Endothelial cell of umbilical vein (primary cell): ENCODE measurements at regions not wholly inside any gene's neighbourhood (a gene's known extent, or its start where the extent isn't known, plus 50 kb on each side); places are given as distances from the start of the nearest gene placed in this dataset.

ENCODE experiments used
- BruUV-seq: library from RNA; stranded (reverse); fragments of 400-500 nt; replicated peaks from 2 replicates; lab custom pipeline; 2021; lab: Mats Ljungman, UMichigan
- CTCF ChIA-PET: fragments of 300-600, 350-600 bp; sonication (Branson Sonifier 250); formaldehyde crosslinking; loops from one replicate; lab custom pipeline; 2021; ENCODE audit warnings: antibody characterized with exemption, inconsistent platforms; lab: Charles Lee
- POLR2A ChIA-PET: fragments of 300-600, 350-600 bp; sonication (Branson Sonifier 250); formaldehyde crosslinking; loops from one replicate; lab custom pipeline; 2021; ENCODE audit warnings: antibody characterized with exemption, inconsistent platforms; lab: Charles Lee
- DNase-seq: peaks from one replicate; pipeline ENCODE4 v3.0.0-alpha.2; 2011; ENCODE audit warnings: low read depth, low spot score
- FAIRE-seq: peaks from 2 replicates; lab custom pipeline; 2011; peaks lifted over from hg19 to GRCh38; lab: Jason Lieb, UNC
- H2AFZ ChIP-seq: 2 replicates; pipeline ENCODE4 v1.6.0; 2012; ENCODE audit warnings: low read depth, low read length, control low read depth, inconsistent platforms
- H3K27ac ChIP-seq: 2 replicates; pipeline ENCODE4 v1.5.1; 2011; ENCODE audit warnings: low read depth, mild to moderate bottlenecking, control low read depth, low read length, moderate library complexity; ENCODE audit not compliant: insufficient read depth
- H3K27me3 ChIP-seq, 2 experiments: 2 replicates each; pipeline versions ENCODE4 v1.6.0 to v1.6.1; 2011; ENCODE audit warnings: low read length in 2 of 2, mixed read lengths in 1 of 2; ENCODE audit not compliant: control insufficient read depth in 2 of 2, insufficient read depth in 2 of 2
- H3K36me3 ChIP-seq, 2 experiments: 2 replicates in 1 of 2; 3 replicates in 1 of 2; pipeline ENCODE4 v1.5.1; 2011; ENCODE audit warnings: low read length in 2 of 2, mild to moderate bottlenecking in 1 of 2, moderate library complexity in 1 of 2; ENCODE audit not compliant: control insufficient read depth in 2 of 2, insufficient read depth in 2 of 2; ENCODE audit errors: extremely low read depth in 1 of 2
- H3K4me1 ChIP-seq: 3 replicates; pipeline ENCODE4 v1.5.1; 2011; ENCODE audit warnings: mild to moderate bottlenecking, low read length; ENCODE audit not compliant: control insufficient read depth, insufficient read depth; ENCODE audit errors: extremely low read depth
- H3K4me2 ChIP-seq: 2 replicates; pipeline ENCODE4 v1.6.1; 2011; ENCODE audit warnings: low read length, control low read depth, mixed read lengths; ENCODE audit not compliant: insufficient read depth
- H3K4me3 ChIP-seq, 3 experiments: fragments of 200-600 bp in 1 of 3; sonication (generic), shearing (Covaris generic) in 1 of 3; replicated peaks in 1 of 3; 2 replicates each; pipeline ENCODE4 v1.5.1; 2011 to 2016; ENCODE audit warnings: control low read depth in 3 of 3, low read length in 3 of 3, mild to moderate bottlenecking in 2 of 3, inconsistent platforms in 1 of 3, low read depth in 1 of 3, moderate library complexity in 1 of 3; ENCODE audit not compliant: insufficient read depth in 1 of 3
- H3K79me2 ChIP-seq: 2 replicates; pipeline ENCODE4 v1.6.0; 2012; ENCODE audit warnings: low read length, inconsistent platforms; ENCODE audit not compliant: control insufficient read depth, insufficient read depth
- H3K9ac ChIP-seq: replicated peaks from 2 replicates; pipeline ENCODE3; 2011; ENCODE audit warnings: low read length, control low read depth; ENCODE audit not compliant: insufficient read depth; ENCODE audit errors: extremely low read depth
- H3K9me1 ChIP-seq: replicated peaks from 3 replicates; pipeline ENCODE4 v1.6.0; 2011; ENCODE audit warnings: mild to moderate bottlenecking, low read length; ENCODE audit not compliant: control insufficient read depth, insufficient read depth; ENCODE audit errors: extremely low read depth
- H3K9me3 ChIP-seq: replicated peaks from 2 replicates; pipeline ENCODE4 v1.5.1; 2012; ENCODE audit warnings: low read length, inconsistent platforms; ENCODE audit not compliant: control insufficient read depth, insufficient read depth
- H4K20me1 ChIP-seq: replicated peaks from 2 replicates; pipeline ENCODE3; 2011; ENCODE audit warnings: mild to moderate bottlenecking, low read length; ENCODE audit not compliant: control insufficient read depth, insufficient read depth; ENCODE audit errors: extremely low read depth
- EZH2 ChIP-seq: IDR thresholded peaks from 2 replicates; pipeline ENCODE4 v1.6.1; 2012; ENCODE audit warnings: borderline replicate concordance, low read depth, mild to moderate bottlenecking, moderate library complexity, low read length, inconsistent platforms; ENCODE audit not compliant: severe bottlenecking
- FOS ChIP-seq: IDR thresholded peaks from 2 replicates; pipeline ENCODE4 v1.6.1; 2011; ENCODE audit warnings: mild to moderate bottlenecking, low read length, moderate library complexity, borderline replicate concordance; ENCODE audit not compliant: insufficient read depth
- GATA2 ChIP-seq: IDR thresholded peaks from 2 replicates; pipeline ENCODE4 v1.7.0; 2011; ENCODE audit warnings: low read depth, mild to moderate bottlenecking, moderate library complexity, mixed read lengths, low read length; ENCODE audit not compliant: insufficient read length, insufficient read depth
- JUN ChIP-seq: IDR thresholded peaks from 2 replicates; pipeline ENCODE4 v1.6.1; 2011; ENCODE audit warnings: borderline replicate concordance, low read depth; ENCODE audit not compliant: insufficient read length, insufficient read depth
- MYC ChIP-seq: IDR thresholded peaks from one replicate; pipeline ENCODE4 v1.6.1; 2011; ENCODE audit warnings: mild to moderate bottlenecking, low read depth, low read length
- POLR2A ChIP-seq: IDR thresholded peaks from 2 replicates; pipeline ENCODE4 v1.6.1; 2012; ENCODE audit warnings: low read depth, mild to moderate bottlenecking, control low read depth, low read length
- POLR2AphosphoS5 ChIP-seq: IDR thresholded peaks from 2 replicates; pipeline ENCODE4 v1.6.1; 2012; ENCODE audit warnings: low read depth, mild to moderate bottlenecking, control low read depth, low read length, moderate library complexity; ENCODE audit not compliant: insufficient read depth
- dilution Hi-C: fragments of 300-500 bp; cut with MboI; formaldehyde crosslinking; loops from one replicate; pipeline ENCODE4 v1.15.0; 2019; ENCODE audit warnings: low sequenced_read_pairs; ENCODE audit not compliant: extremely low pct_ligation_motif_present
- intact Hi-C: fragments of 100-400 bp; cut with micrococcal nuclease; formaldehyde crosslinking; loops from one replicate; pipeline ENCODE4 v1.10.0; 2022
- TF ChIP-seq, protein P1 (sequence below): IDR thresholded peaks from 2 replicates; pipeline ENCODE4 v1.6.1; 2011; ENCODE audit not compliant: insufficient read depth, insufficient read length
- TF ChIP-seq, protein P2 (sequence below), 2 donors: IDR thresholded peaks; 1 replicate in 1 of 2; 2 replicates in 1 of 2; pipeline ENCODE4 v1.5.1; 2011; ENCODE audit warnings: low read length in 2 of 2, mild to moderate bottlenecking in 2 of 2, moderate library complexity in 2 of 2, control low read depth in 1 of 2, inconsistent platforms in 1 of 2, low read depth in 1 of 2; ENCODE audit not compliant: insufficient read depth in 1 of 2; ENCODE audit errors: extremely low read depth in 1 of 2

DNA sequence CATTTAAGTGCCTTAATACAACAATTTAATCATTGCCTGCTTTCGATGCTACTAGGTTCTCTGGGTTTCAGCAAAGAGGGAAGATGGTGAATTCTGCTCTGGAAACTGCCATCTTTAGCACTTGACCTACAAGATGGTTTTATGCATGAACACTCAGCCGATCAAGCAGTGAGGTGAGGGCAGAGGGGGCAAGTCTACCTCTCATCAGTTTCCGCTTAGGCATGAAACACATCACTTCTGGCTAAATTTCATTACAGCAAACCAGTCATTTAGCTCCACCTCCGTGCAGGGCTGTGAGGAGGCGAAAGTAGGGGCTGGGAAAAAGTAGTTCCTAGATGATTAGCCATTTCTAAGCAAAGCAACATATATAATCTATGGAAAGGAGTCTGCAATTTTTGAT lies 1018.0 kb downstream of the CDH18 start:
- no TSS peak for BruUV-seq
- dilution Hi-C loops, result no loop called here
- FAIRE-seq (no peak), DNase-seq (no peak)
- intact Hi-C loops, result no loop called here
- H3K36me3 ChIP-seq, result no peaks in the 10 kb centered on the region
- no peak overlapping the region for H2AFZ ChIP-seq
- TF ChIP-seq MYC, result no peak
- no peak for TF ChIP-seq POLR2A
- TF ChIP-seq, protein P1, sequence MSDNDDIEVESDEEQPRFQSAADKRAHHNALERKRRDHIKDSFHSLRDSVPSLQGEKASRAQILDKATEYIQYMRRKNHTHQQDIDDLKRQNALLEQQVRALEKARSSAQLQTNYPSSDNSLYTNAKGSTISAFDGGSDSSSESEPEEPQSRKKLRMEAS, result no peak
- TF ChIP-seq EZH2, result no peak
- no peak for TF ChIP-seq GATA2
- TF ChIP-seq FOS, result no peak
- TF ChIP-seq, protein P2, sequence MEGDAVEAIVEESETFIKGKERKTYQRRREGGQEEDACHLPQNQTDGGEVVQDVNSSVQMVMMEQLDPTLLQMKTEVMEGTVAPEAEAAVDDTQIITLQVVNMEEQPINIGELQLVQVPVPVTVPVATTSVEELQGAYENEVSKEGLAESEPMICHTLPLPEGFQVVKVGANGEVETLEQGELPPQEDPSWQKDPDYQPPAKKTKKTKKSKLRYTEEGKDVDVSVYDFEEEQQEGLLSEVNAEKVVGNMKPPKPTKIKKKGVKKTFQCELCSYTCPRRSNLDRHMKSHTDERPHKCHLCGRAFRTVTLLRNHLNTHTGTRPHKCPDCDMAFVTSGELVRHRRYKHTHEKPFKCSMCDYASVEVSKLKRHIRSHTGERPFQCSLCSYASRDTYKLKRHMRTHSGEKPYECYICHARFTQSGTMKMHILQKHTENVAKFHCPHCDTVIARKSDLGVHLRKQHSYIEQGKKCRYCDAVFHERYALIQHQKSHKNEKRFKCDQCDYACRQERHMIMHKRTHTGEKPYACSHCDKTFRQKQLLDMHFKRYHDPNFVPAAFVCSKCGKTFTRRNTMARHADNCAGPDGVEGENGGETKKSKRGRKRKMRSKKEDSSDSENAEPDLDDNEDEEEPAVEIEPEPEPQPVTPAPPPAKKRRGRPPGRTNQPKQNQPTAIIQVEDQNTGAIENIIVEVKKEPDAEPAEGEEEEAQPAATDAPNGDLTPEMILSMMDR (IDR thresholded peaks at IDR 0.05; ENCODE audit: extremely low read depth in 1 of 2, insufficient read depth in 1 of 2, low read depth in 1 of 2, low read length in 2 of 2), result no peak
- no peak for TF ChIP-seq JUN
- TF ChIP-seq POLR2AphosphoS5, result no peak
- no peak overlapping the region for H3K27ac ChIP-seq
- H3K4me2 ChIP-seq, result no peak overlapping the region
- no peaks in the 10 kb centered on the region for H3K79me2 ChIP-seq
- no peaks in the 10 kb centered on the region for H3K27me3 ChIP-seq
- CTCF ChIA-PET, result no interaction called here
- POLR2A ChIA-PET, result no interaction called here
- no peaks in the 10 kb centered on the region for H3K4me1 ChIP-seq
- H4K20me1 ChIP-seq, result no peaks in the 10 kb centered on the region
- H3K9me3 ChIP-seq, result peaks cover 4% of the 10 kb centered on the region
- no peaks in the 10 kb centered on the region for H3K9me1 ChIP-seq
- H3K9ac ChIP-seq, result no peak overlapping the region
- no peak overlapping the region for H3K4me3 ChIP-seq
